ENCODE measurements at regions not wholly inside any gene's neighbourhood (a gene's known extent, or its start where the extent isn't known, plus 50 kb on each side); places are given as distances from the start of the nearest gene placed in this dataset.

- Histone ChIP-seq H3K27me3 (ENCODE audit: control insufficient read depth, insufficient read depth, low read length) (no peaks in the 10 kb centered on the region), H3K27ac (ENCODE audit: low read depth, low read length) (no peak overlapping the region), H3K4me3 (ENCODE audit: low read depth, low read length) (no peak overlapping the region), H3K9me3 (ENCODE audit: control insufficient read depth, insufficient read depth, low read length) (no peaks in the 10 kb centered on the region)
- POLR2A ChIA-PET = no interaction called here
- DNase-seq (ENCODE audit: low read depth, low spot score) = no peak
- CTCF ChIA-PET = no interaction called here
- TF ChIP-seq CTCF (IDR thresholded peaks at IDR 0.05; ENCODE audit: low read depth, low read length) = no peak
These were observed 116.8 kb downstream of the BUD13 start for GRCh38 chr11:116656011-116656410.

- Histone ChIP-seq H3K9me3 (ENCODE audit: control insufficient read depth, insufficient read depth, low read length) (no peaks in the 10 kb centered on the region), H3K27me3 (ENCODE audit: control insufficient read depth, insufficient read depth, low read length) (peaks cover 4% of the 10 kb centered on the region), H3K27ac (ENCODE audit: low read depth, low read length) (no peak overlapping the region), H3K4me3 (ENCODE audit: low read depth, low read length) (no peak overlapping the region)
- DNase-seq (ENCODE audit: low read depth, low spot score) = no peak
- POLR2A ChIA-PET = no interaction called here
- CTCF ChIA-PET = no interaction called here
- TF ChIP-seq CTCF (IDR thresholded peaks at IDR 0.05; ENCODE audit: low read depth, low read length) = no peak
These were observed 118.3 kb downstream of the BUD13 start for GRCh38 chr11:116654526-116654925.

- Histone ChIP-seq H3K9me3 (ENCODE audit: control insufficient read depth, insufficient read depth, low read length) (no peaks in the 10 kb centered on the region), H3K4me3 (ENCODE audit: low read depth, low read length) (no peak overlapping the region), H3K27me3 (ENCODE audit: control insufficient read depth, insufficient read depth, low read length) (peaks cover 4% of the 10 kb centered on the region), H3K27ac (ENCODE audit: low read depth, low read length) (no peak overlapping the region)
- no peak for TF ChIP-seq CTCF (IDR thresholded peaks at IDR 0.05; ENCODE audit: low read depth, low read length)
- ChIA-PET POLR2A (no interaction called here), CTCF (no interaction called here)
- no peak for DNase-seq (ENCODE audit: low read depth, low spot score)
These were observed 119.6 kb downstream of the BUD13 start for GRCh38 chr11:116653206-116653605.

GRCh38 chr11:116651737-116652237 is 121.0 kb downstream of the BUD13 start:
- Histone ChIP-seq H3K27me3 (ENCODE audit: control insufficient read depth, insufficient read depth, low read length) (peaks cover 4% of the 10 kb centered on the region), H3K27ac (ENCODE audit: low read depth, low read length) (no peak overlapping the region), H3K9me3 (ENCODE audit: control insufficient read depth, insufficient read depth, low read length) (no peaks in the 10 kb centered on the region), H3K4me3 (ENCODE audit: low read depth, low read length) (no peak overlapping the region)
- ChIA-PET CTCF (no interaction called here), POLR2A (no interaction called here)
- TF ChIP-seq CTCF (IDR thresholded peaks at IDR 0.05; ENCODE audit: low read depth, low read length) = no peak
- no peak for DNase-seq (ENCODE audit: low read depth, low spot score)

GRCh38 chr11:116651098-116651736 is 121.6 kb downstream of the BUD13 start:
- no peak for DNase-seq (ENCODE audit: low read depth, low spot score)
- H3K4me3 ChIP-seq (ENCODE audit: low read depth, low read length) = no peak overlapping the region
- no peak for TF ChIP-seq CTCF (IDR thresholded peaks at IDR 0.05; ENCODE audit: low read depth, low read length)
- ChIA-PET CTCF (no interaction called here), POLR2A (no interaction called here)
- no peak overlapping the region for H3K27ac ChIP-seq (ENCODE audit: low read depth, low read length)
- H3K27me3 ChIP-seq (ENCODE audit: control insufficient read depth, insufficient read depth, low read length) = peaks cover 4% of the 10 kb centered on the region
- no peaks in the 10 kb centered on the region for H3K9me3 ChIP-seq (ENCODE audit: control insufficient read depth, insufficient read depth, low read length)
